NT2/D1 (cell line): ENCODE measurements at regions not wholly inside any gene's neighbourhood (a gene's known extent, or its start where the extent isn't known, plus 50 kb on each side); places are given as distances from the start of the nearest gene placed in this dataset.

Experiments used
- SUZ12 ChIP-seq: IDR thresholded peaks from 2 replicates; pipeline ENCODE4 v1.6.1; 2011; ENCODE audit not compliant: insufficient read length, insufficient read depth; ENCODE audit errors: extremely low read depth
- YY1 ChIP-seq: IDR thresholded peaks from 2 replicates; pipeline ENCODE4 v1.6.1; 2011; ENCODE audit not compliant: insufficient read length, insufficient read depth
- ZNF274 ChIP-seq: IDR thresholded peaks from 2 replicates; pipeline ENCODE4 v1.6.1; 2011; ENCODE audit warnings: mild to moderate bottlenecking, low read depth, low read length

DNA sequence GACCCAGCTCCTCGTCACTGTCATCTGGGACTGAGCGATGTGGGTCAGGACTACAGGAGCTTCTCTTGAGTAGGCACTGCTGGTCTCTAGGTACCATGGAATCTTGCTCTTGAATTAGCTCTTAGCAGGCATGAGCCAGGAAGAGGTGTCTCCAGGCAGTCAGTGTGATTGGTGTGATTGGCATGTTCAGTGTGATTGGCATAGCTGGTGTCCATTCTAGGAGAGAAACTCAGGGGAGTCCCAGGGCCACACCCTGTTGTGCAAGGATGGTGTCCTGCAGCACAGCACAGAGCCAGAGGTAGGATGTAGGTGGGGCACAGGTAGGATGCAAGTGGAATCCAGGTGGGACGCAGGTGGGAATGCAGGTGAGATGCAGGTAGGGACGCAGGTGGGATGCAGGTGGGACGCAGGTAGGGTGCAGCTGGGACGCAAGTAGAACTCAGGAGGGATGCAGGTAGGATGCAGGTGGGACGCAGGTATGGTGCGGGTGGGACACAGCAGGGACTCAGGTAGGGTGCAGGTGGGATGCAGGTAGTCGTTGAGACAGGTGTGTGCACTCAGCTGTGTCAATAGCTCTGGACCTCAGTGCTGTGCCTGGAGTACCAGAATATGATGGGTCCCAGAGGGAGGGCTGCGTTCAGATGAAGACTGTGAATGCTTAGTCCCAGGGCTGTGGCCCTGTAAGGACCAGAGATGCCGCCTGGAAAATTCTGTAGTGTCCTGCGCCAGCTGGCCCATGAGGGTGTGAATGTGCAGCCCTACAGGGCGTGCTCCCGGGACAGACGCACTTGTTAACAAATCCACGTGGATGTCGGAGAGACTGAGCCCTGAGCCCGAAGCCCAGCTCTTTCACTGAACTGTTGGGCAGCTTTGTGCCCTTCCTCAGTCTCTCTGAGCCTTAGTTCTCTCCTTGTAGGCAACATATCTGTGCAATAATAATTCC, 248.2 kb upstream of the PITRM1 start:
- TF ChIP-seq ZNF274 = no peak
- TF ChIP-seq SUZ12 = no peak
- TF ChIP-seq YY1 = no peak
